Erythroblast (primary cell): ENCODE measurements at regions not wholly inside any gene's neighbourhood (a gene's known extent, or its start where the extent isn't known, plus 50 kb on each side); places are given as distances from the start of the nearest gene placed in this dataset.

ENCODE experiments used
- GATA1 ChIP-seq: IDR thresholded peaks from 2 replicates; pipeline ENCODE4 v1.6.1; 2011; ENCODE audit warnings: low read depth, mild to moderate bottlenecking, control low read depth, low read length, moderate library complexity
- POLR2A ChIP-seq: IDR thresholded peaks from 2 replicates; pipeline ENCODE4 v1.6.1; 2011; ENCODE audit warnings: mild to moderate bottlenecking, low read length

- TF ChIP-seq POLR2A = no peak
- TF ChIP-seq GATA1 = no peak
Observed at GRCh38 chr7:52154382-52154781, 837.8 kb upstream of the COBL start.
